ENCODE measurements at regions not wholly inside any gene's neighbourhood (a gene's known extent, or its start where the extent isn't known, plus 50 kb on each side); places are given as distances from the start of the nearest gene placed in this dataset.

- no peak for TF ChIP-seq CTCF (conservative IDR thresholded peaks at IDR 0.05; ENCODE audit: low read depth, low read length)
- TF ChIP-seq EZH2 (IDR thresholded peaks at IDR 0.05; ENCODE audit: low read length, unreplicated experiment), result no peak
- TF ChIP-seq EZH2phosphoT487 (IDR thresholded peaks at IDR 0.05; ENCODE audit: borderline replicate concordance, low read length), result no peak
These were observed 89.2 kb downstream of the ZNF365 start for GRCh38 chr10:62463364-62463763.
